SU-DHL-6 (cell line): ENCODE measurements at regions not wholly inside any gene's neighbourhood (a gene's known extent, or its start where the extent isn't known, plus 50 kb on each side); places are given as distances from the start of the nearest gene placed in this dataset.

Source experiments
- H2AFZ ChIP-seq: fragments of 200-600 bp; sonication (generic); 2 replicates; pipeline ENCODE4 v1.6.1; 2014; ENCODE audit warnings: low read depth, mild to moderate bottlenecking, moderate library complexity, mixed read lengths, antibody characterized with exemption, low read length; ENCODE audit not compliant: severe bottlenecking
- H3F3A ChIP-seq: fragments of 200-600 bp; shearing (Covaris generic); 2 replicates; pipeline ENCODE4 v1.6.0; 2016; ENCODE audit warnings: antibody characterized with exemption, mild to moderate bottlenecking; ENCODE audit not compliant: insufficient read depth
- H3K27ac ChIP-seq: fragments of 200-600 bp; sonication (generic); 2 replicates; pipeline ENCODE4 v1.5.1; 2016; ENCODE audit warnings: low read depth, mild to moderate bottlenecking, low read length, moderate library complexity, mixed read lengths
- H3K27me3 ChIP-seq: fragments of 200-600 bp; sonication (generic), shearing (Covaris generic); 2 replicates; pipeline ENCODE4 v1.6.0; 2014; ENCODE audit warnings: mild to moderate bottlenecking, low read length
- H3K36me3 ChIP-seq: fragments of 200-600 bp; sonication (generic); 2 replicates; pipeline ENCODE4 v1.6.1; 2014; ENCODE audit warnings: mild to moderate bottlenecking, low read length, mixed read lengths
- H3K4me2 ChIP-seq: fragments of 300-600, 200-600 bp; shearing (Covaris generic), sonication (generic); 2 replicates; pipeline ENCODE4 v1.6.0; 2014; ENCODE audit warnings: low read length, low read depth, mild to moderate bottlenecking; ENCODE audit not compliant: poor library complexity, severe bottlenecking
- H3K4me3 ChIP-seq: fragments of 200-600 bp; sonication (generic); 2 replicates; pipeline ENCODE4 v1.5.1; 2014; ENCODE audit warnings: antibody characterized with exemption, low read length, mild to moderate bottlenecking, mixed read lengths; ENCODE audit not compliant: insufficient read depth, poor library complexity, severe bottlenecking
- H3K79me2 ChIP-seq: fragments of 200-600 bp; sonication (generic); 2 replicates; pipeline ENCODE4 v1.6.1; 2014; ENCODE audit warnings: mild to moderate bottlenecking, low read length, moderate library complexity; ENCODE audit not compliant: insufficient read depth
- H3K9ac ChIP-seq: fragments of 200-600 bp; sonication (generic); 2 replicates; pipeline ENCODE4 v1.7.0; 2014; ENCODE audit warnings: mild to moderate bottlenecking, low read length
- H3K9me2 ChIP-seq: fragments of 200-600 bp; sonication (generic); replicated peaks from 2 replicates; pipeline ENCODE4 v1.6.1; 2014; ENCODE audit warnings: low read length; ENCODE audit not compliant: insufficient read depth
- H3K9me3 ChIP-seq: fragments of 200-600 bp; sonication (generic); 2 replicates; pipeline ENCODE4 v1.6.1; 2014; ENCODE audit warnings: low read length, mixed read lengths; ENCODE audit not compliant: insufficient read depth
- H4K20me1 ChIP-seq: fragments of 200-600 bp; sonication (generic); 2 replicates; pipeline ENCODE4 v1.6.1; 2014; ENCODE audit warnings: low read depth, mild to moderate bottlenecking, antibody characterized with exemption, low read length, moderate library complexity, mixed read lengths
- EZH2phosphoT487 ChIP-seq: fragments of 200-600 bp; sonication (generic), shearing (Covaris generic); conservative IDR thresholded peaks from 2 replicates; pipeline ENCODE4 v1.6.1; 2018; ENCODE audit warnings: mild to moderate bottlenecking, antibody characterized with exemption, low read length, moderate library complexity, mixed read lengths
- TF ChIP-seq, protein P1 (sequence below): fragments of 200-600 bp; sonication (generic); IDR thresholded peaks from one replicate; pipeline ENCODE4 v1.5.1; 2017; ENCODE audit warnings: antibody characterized with exemption, mild to moderate bottlenecking, low read length, moderate library complexity; ENCODE audit not compliant: insufficient read depth, poor library complexity, severe bottlenecking

DNA sequence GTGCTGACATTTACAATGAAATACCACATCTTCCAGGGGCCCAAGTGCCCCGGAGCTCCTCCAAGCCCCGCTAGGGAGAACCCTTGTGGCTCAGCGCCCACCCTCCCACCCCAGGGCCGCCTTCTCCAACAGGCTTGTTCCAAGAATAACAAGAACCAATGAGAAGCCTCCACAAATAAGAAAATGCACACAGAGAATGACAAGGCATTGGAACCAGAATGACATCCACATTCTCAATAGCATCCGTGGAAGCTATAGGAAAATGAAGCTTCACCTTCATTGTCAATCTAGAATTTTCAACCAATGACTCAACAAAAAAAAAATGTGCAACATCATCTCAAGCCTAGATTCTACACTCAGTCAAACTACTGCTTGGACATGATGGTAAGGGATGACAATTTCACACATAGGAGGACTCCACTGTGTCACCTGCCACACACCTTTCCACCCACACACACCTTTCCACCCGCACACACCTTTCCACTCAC, 50.4 kb upstream of the PPP2R2D start:
- Histone ChIP-seq H3K36me3 (no peaks in the 10 kb centered on the region), H3K79me2 (no peaks in the 10 kb centered on the region), H3K4me3 (no peak overlapping the region), H4K20me1 (no peaks in the 10 kb centered on the region), H2AFZ (no peak overlapping the region), H3K9ac (no peak overlapping the region), H3K9me3 (no peaks in the 10 kb centered on the region), H3K4me2 (no peak overlapping the region), H3K9me2 (no peaks in the 10 kb centered on the region), H3K27ac (no peak overlapping the region), H3F3A (no peaks in the 10 kb centered on the region), H3K27me3 (no peaks in the 10 kb centered on the region)
- TF ChIP-seq EZH2phosphoT487: no peak
- TF ChIP-seq, protein P1, sequence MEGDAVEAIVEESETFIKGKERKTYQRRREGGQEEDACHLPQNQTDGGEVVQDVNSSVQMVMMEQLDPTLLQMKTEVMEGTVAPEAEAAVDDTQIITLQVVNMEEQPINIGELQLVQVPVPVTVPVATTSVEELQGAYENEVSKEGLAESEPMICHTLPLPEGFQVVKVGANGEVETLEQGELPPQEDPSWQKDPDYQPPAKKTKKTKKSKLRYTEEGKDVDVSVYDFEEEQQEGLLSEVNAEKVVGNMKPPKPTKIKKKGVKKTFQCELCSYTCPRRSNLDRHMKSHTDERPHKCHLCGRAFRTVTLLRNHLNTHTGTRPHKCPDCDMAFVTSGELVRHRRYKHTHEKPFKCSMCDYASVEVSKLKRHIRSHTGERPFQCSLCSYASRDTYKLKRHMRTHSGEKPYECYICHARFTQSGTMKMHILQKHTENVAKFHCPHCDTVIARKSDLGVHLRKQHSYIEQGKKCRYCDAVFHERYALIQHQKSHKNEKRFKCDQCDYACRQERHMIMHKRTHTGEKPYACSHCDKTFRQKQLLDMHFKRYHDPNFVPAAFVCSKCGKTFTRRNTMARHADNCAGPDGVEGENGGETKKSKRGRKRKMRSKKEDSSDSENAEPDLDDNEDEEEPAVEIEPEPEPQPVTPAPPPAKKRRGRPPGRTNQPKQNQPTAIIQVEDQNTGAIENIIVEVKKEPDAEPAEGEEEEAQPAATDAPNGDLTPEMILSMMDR: no peak
